GM23248 (cell line): ENCODE measurements at regions not wholly inside any gene's neighbourhood (a gene's known extent, or its start where the extent isn't known, plus 50 kb on each side); places are given as distances from the start of the nearest gene placed in this dataset.

Experiments used
- EZH2 ChIP-seq: fragments of 200-600 bp; sonication (generic); IDR thresholded peaks from 2 replicates; pipeline ENCODE4 v1.6.1; 2018; ENCODE audit warnings: antibody characterized with exemption, mild to moderate bottlenecking; ENCODE audit not compliant: insufficient read depth, poor library complexity, severe bottlenecking
- EZH2phosphoT487 ChIP-seq: fragments of 200-600 bp; sonication (generic); IDR thresholded peaks from 2 replicates; pipeline ENCODE4 v1.6.1; 2018; ENCODE audit warnings: antibody characterized with exemption, moderate library complexity, mild to moderate bottlenecking, low read depth; ENCODE audit not compliant: insufficient read depth

DNA sequence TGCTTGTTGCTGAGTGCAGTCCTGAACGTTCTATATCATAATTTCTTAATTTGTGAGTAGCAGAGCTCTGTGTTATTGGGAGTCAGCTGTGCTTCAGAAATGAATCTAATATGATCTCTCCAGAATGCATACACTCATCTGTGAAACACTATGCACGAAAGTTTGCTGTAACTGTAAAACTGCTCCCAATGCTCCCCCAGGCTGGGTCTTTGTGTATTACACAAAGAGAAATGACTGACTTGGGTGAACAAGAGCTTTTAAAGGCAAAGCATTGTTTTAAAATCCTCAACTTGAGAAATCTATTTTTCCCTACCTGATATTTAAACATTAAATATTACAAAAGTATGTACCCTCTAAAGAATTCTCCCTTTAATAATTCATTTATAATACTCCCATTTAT, 636.7 kb upstream of the KIF2B start:
- TF ChIP-seq EZH2 (no peak), EZH2phosphoT487 (no peak)
